Skeletal muscle cell (primary cell): ENCODE measurements at regions not wholly inside any gene's neighbourhood (a gene's known extent, or its start where the extent isn't known, plus 50 kb on each side); places are given as distances from the start of the nearest gene placed in this dataset.

Experiments
- DNase-seq: peaks from one replicate; pipeline ENCODE4 v3.0.0-alpha.2; 2010; ENCODE audit warnings: low read depth
- H3K4me3 ChIP-seq: 2 replicates; pipeline ENCODE4 v1.5.1; 2011; ENCODE audit warnings: low read depth, mild to moderate bottlenecking, control low read depth, low read length, moderate library complexity

DNA sequence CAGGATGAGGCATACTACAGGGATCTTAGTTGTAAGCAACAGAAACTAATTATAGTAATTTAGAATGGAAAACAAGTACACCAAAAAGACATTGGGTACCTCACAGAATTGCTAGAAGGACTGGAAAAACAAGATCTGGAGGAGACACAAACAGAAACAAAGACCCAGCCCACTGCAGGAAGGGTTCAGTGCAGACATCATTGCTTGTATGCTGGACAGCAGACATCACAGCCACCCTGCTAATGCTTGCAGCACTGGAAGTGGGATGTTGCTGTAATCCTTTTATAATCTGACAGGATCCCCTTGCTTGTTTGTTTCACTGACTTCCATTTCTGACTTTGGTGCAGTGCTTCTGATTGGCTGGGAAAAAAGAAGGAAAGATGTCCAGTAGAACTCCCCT lies 111.4 kb upstream of the ZNF678 start:
- no peak for DNase-seq
- no peak overlapping the region for H3K4me3 ChIP-seq

GRCh38 chr1:227451057-227451456 lies 112.3 kb upstream of the ZNF678 start:
- no peak for DNase-seq
- H3K4me3 ChIP-seq, result no peak overlapping the region

DNA sequence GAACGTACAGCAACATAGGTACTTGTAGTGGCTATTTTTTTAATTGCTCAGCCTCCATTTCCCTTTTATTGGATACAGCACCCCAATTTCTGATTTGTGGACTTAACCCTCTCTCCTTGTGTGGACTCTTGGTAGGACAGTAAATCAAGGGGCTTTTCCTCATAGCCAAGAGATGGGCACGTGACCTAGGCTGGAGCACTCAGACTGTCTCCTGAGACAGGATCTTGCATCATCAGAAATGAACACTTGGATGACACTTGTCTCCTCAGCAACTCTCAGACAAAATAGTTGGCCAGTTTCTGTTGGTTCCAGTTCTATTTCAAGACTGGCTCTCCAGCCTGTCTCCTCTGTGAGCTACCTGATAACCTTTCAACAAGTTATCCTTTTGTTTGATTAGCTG lies 112.9 kb upstream of the ZNF678 start:
- H3K4me3 ChIP-seq, result no peak overlapping the region
- no peak for DNase-seq

- DNase-seq, result no peak
- no peak overlapping the region for H3K4me3 ChIP-seq
Measured at GRCh38 chr1:227449741-227450441, 113.5 kb upstream of the ZNF678 start.

- DNase-seq, result no peak
- no peak overlapping the region for H3K4me3 ChIP-seq
Measured at GRCh38 chr1:227449051-227449450, 114.3 kb upstream of the ZNF678 start.

- no peak for DNase-seq
- no peak overlapping the region for H3K4me3 ChIP-seq
Measured at GRCh38 chr1:227447531-227447990, 115.8 kb upstream of the ZNF678 start.

- DNase-seq, result no peak
- H3K4me3 ChIP-seq, result no peak overlapping the region
Measured at GRCh38 chr1:227445746-227446145, 117.6 kb upstream of the ZNF678 start.

- no peak overlapping the region for H3K4me3 ChIP-seq
- no peak for DNase-seq
Measured at GRCh38 chr1:227445092-227445674, 118.2 kb upstream of the ZNF678 start.

- DNase-seq, result no peak
- H3K4me3 ChIP-seq, result no peak overlapping the region
Measured at GRCh38 chr1:227440182-227440581, 121.9 kb upstream of the CDC42BPA start.

- H3K4me3 ChIP-seq, result peak overlapping the region; percentile 30
- DNase-seq, result no peak
Measured at GRCh38 chr1:227437495-227438008, 119.3 kb upstream of the CDC42BPA start.

DNA sequence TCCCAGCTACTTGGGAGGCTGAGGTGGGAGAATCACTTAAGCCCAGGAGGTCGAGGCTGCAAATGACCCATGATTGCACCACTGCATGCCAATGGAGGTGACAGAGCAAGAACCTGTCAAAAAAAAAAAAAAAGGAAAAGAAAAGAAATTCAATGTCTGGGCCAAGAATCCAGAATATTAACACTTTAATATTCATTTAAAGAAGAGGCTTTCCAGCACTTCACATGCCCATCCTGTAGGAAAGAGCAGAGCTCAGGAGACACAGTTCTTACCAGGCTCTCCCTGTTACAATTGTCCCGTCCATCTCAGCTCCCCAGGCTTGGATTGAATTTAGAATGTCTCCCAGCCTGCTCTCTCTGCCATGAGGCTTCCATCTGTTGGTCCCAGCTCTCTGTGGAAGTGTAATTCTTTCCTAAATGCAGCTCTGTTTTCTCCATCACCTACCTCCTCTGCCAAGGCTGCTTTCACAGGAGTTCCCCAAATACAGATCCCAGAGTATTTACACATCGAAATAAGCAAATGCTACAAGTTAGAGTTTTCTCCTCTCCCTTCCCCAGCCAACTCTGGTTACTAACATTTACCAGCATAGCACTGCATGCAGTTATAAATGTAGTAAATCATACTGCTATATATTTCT lies 116.6 kb upstream of the CDC42BPA start:
- no peak overlapping the region for H3K4me3 ChIP-seq
- no peak for DNase-seq

DNA sequence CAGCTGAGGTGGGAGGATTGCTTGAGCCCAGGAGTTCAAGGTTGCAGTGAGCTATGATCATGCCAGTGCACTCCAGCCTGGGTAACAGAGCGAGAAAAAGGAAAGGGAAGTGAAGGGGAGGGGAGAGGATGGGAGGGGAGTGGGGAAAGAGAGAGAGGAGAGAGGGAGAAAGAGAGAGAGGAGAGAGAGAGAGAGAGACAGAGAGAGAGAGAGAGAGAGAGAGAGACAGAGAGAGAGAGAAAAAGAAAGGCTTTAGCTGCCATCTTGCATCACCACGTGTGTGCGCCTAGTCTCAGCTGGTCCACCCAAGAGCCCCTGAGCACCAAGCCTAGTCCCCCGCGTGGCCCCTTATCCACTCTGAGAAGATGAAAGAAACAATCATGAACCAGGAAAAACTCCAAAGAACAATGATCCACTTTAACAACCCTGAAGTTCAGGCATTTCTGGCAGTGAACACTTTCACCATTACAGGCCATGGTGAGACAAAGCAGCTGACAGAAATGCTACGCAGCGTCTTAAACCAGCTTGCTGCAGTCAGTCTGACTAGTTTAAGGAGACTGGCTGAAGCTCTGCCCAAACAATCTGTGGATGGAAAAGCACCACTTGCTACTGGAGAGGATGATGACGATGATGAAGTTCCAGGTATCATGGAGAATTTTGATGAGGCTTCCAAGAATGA lies 115.5 kb upstream of the CDC42BPA start:
- DNase-seq, result no peak
- H3K4me3 ChIP-seq, result no peak overlapping the region

DNA sequence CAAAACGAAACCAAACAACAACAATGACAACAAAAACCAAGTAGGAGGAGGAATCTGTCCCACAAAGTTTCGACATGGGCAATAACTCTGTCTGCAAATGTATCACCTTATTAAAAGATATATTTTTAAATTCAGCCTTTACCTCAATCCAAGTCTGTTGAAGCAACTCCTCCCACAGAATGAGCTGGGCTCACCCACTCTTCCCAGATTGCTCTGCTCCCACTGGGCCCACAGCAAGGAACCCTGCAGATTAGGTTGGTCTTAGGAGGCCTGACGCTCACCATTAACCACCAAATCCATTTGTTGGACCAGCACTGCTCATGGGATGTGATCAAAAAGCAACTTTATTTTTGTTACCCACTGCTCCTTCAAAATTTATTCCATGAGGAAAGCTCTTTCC lies 114.7 kb upstream of the CDC42BPA start:
- H3K4me3 ChIP-seq, result no peak overlapping the region
- no peak for DNase-seq

GRCh38 chr1:227432181-227432535 lies 113.9 kb upstream of the CDC42BPA start:
- H3K4me3 ChIP-seq, result no peak overlapping the region

DNA sequence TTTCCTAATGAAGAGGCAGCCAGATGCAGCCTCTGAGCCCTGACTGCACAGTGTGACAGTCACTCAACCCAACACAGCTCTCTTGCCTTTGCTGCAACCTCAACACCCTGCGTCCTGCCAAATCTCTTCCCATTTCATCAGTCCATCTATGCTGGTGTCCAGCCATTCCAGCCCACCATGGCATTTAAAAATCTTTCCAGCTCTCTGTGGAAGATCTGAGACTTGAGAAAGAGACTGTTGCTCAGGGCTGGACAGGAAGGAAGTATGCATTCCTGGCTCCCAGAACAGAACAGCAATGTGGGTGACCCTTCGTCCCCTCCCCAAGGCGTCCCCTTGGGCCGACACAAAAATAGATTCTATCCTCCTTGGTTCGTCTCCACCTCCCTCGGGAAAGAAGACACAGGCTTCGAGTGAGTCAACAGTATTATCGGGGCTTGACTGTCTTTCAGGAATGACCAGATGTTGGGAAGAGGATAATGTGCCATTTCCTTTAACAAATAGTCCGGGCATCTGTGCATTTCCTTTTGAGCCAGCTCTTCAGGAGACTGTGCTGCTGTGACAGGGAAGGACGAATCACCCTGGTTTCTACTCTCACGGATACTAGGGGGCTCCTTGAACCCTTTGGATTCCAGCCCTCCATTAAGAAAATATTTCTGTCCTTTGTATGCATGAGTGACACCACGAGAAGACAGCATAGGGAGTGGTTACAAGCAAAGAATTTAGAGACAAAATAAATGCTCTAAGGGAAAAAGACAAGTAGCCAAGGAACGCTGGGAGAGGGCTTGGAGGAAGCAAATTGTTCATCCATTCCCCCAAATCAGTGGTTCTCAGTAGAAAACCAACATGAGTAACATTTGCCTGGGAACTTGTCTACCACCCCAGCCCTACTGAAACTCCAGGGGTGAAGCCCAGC lies 111.4 kb upstream of the CDC42BPA start:
- peak; percentile 53 for DNase-seq
- no peak overlapping the region for H3K4me3 ChIP-seq

More at GRCh38 chr1:227432181-227432535, 113.9 kb upstream of the CDC42BPA start:
- no peak for DNase-seq

DNA sequence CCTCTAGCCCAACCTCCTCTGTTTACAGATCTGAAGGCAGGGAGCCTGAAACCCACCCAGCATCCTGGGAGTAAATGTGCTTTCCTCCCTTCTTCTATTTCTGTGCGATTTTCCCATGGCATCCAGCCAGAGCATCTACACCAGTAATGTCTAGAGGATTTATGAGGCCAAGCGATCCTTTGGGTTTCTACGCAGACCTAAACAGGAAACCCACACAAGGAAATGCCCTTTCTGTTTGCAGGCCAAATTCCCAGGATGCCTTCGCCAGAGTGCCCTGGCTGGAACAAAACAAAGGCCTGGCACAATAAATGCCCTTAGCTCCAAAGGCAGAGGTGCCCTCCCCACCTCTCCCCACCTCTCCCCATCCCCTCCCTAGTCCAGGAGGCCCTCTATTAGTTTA lies 110.5 kb upstream of the CDC42BPA start:
- H3K4me3 ChIP-seq, result no peak overlapping the region
- DNase-seq, result peak; percentile 76

- no peak for DNase-seq
- no peak overlapping the region for H3K4me3 ChIP-seq
Measured at GRCh38 chr1:227427411-227427810, 109.1 kb upstream of the CDC42BPA start.

GRCh38 chr1:227424953-227425352 lies 106.7 kb upstream of the CDC42BPA start:
- H3K4me3 ChIP-seq, result no peak overlapping the region
- DNase-seq, result no peak

GRCh38 chr1:227424159-227424680 lies 105.9 kb upstream of the CDC42BPA start:
- no peak overlapping the region for H3K4me3 ChIP-seq
- DNase-seq, result no peak
